Loucy (cell line): ENCODE measurements at regions not wholly inside any gene's neighbourhood (a gene's known extent, or its start where the extent isn't known, plus 50 kb on each side); places are given as distances from the start of the nearest gene placed in this dataset.

Experiments
- H2AFZ ChIP-seq: fragments of 200-600 bp; sonication (generic); 2 replicates; pipeline ENCODE4 v1.6.0; 2016; ENCODE audit warnings: antibody characterized with exemption, mild to moderate bottlenecking, low read length, moderate library complexity
- H3F3A ChIP-seq: fragments of 200-600 bp; 2 replicates; pipeline ENCODE4 v1.6.0; 2016; ENCODE audit warnings: antibody characterized with exemption, low read depth, mild to moderate bottlenecking
- H3K27me3 ChIP-seq: fragments of 200-600 bp; sonication (generic); 2 replicates; pipeline ENCODE4 v1.6.1; 2014; ENCODE audit warnings: low read length, mild to moderate bottlenecking; ENCODE audit not compliant: insufficient read depth, poor library complexity, severe bottlenecking
- H3K36me3 ChIP-seq: fragments of 200-600 bp; sonication (generic); 2 replicates; pipeline ENCODE4 v1.6.1; 2016; ENCODE audit warnings: low read length; ENCODE audit not compliant: insufficient read depth
- H3K4me1 ChIP-seq: fragments of 200-600 bp; sonication (generic); 2 replicates; pipeline ENCODE4 v1.5.1; 2014; ENCODE audit warnings: low read length, mild to moderate bottlenecking; ENCODE audit not compliant: insufficient read depth, poor library complexity, severe bottlenecking
- H3K4me2 ChIP-seq: fragments of 200-600 bp; sonication (generic); 2 replicates; pipeline ENCODE4 v1.6.0; 2014; ENCODE audit warnings: antibody characterized with exemption, low read length, low read depth, mild to moderate bottlenecking; ENCODE audit not compliant: poor library complexity, severe bottlenecking
- H3K4me3 ChIP-seq: fragments of 200-600 bp; sonication (generic); 2 replicates; pipeline ENCODE4 v1.5.1; 2014; ENCODE audit warnings: low read length, mild to moderate bottlenecking, mixed read lengths; ENCODE audit not compliant: poor library complexity, severe bottlenecking
- H3K79me2 ChIP-seq: fragments of 200-600 bp; sonication (generic); 2 replicates; pipeline ENCODE4 v1.6.1; 2014; ENCODE audit warnings: low read length; ENCODE audit not compliant: insufficient read depth
- H3K9ac ChIP-seq: fragments of 200-600 bp; sonication (generic); 2 replicates; pipeline ENCODE4 v1.6.0; 2014; ENCODE audit warnings: mild to moderate bottlenecking, low read depth, low read length, moderate library complexity; ENCODE audit not compliant: poor library complexity, severe bottlenecking
- H3K9me2 ChIP-seq: fragments of 200-600 bp; sonication (generic); replicated peaks from 2 replicates; pipeline ENCODE4 v1.6.1; 2016; ENCODE audit warnings: low read depth, low read length, mixed read lengths
- H3K9me3 ChIP-seq: fragments of 200-600 bp; sonication (generic); 2 replicates; pipeline ENCODE4 v1.6.1; 2014; ENCODE audit warnings: mild to moderate bottlenecking, antibody characterized with exemption, low read length, low read depth; ENCODE audit not compliant: insufficient read depth
- H4K20me1 ChIP-seq: fragments of 200-600 bp; sonication (generic); 2 replicates; pipeline ENCODE4 v1.6.0; 2014; ENCODE audit warnings: antibody characterized with exemption, low read length, mild to moderate bottlenecking; ENCODE audit not compliant: insufficient read depth, poor library complexity, severe bottlenecking
- CTCF ChIP-seq: fragments of 200-600 bp; sonication (generic); conservative IDR thresholded peaks from 2 replicates; pipeline ENCODE4 v1.5.1; 2014; ENCODE audit warnings: mild to moderate bottlenecking, antibody characterized with exemption, low read length
- EZH2phosphoT487 ChIP-seq: fragments of 200-600 bp; IDR thresholded peaks from 2 replicates; pipeline ENCODE4 v1.6.1; 2018; ENCODE audit warnings: antibody characterized with exemption, mild to moderate bottlenecking, moderate library complexity, borderline replicate concordance

GRCh38 chr3:104648823-104649222 lies 717.9 kb upstream of the ALCAM start:
- no peak overlapping the region for H3K9ac ChIP-seq
- no peak overlapping the region for H3K4me3 ChIP-seq
- no peak overlapping the region for H3K4me2 ChIP-seq
- no peaks in the 10 kb centered on the region for H3K27me3 ChIP-seq
- H2AFZ ChIP-seq, result no peak overlapping the region
- no peaks in the 10 kb centered on the region for H3K4me1 ChIP-seq
- no peaks in the 10 kb centered on the region for H3F3A ChIP-seq
- H3K9me2 ChIP-seq, result no peaks in the 10 kb centered on the region
- TF ChIP-seq EZH2phosphoT487 (no peak), CTCF (no peak)
- no peaks in the 10 kb centered on the region for H3K36me3 ChIP-seq
- H3K9me3 ChIP-seq, result no peaks in the 10 kb centered on the region
- H3K79me2 ChIP-seq, result no peaks in the 10 kb centered on the region
- H4K20me1 ChIP-seq, result no peaks in the 10 kb centered on the region

DNA sequence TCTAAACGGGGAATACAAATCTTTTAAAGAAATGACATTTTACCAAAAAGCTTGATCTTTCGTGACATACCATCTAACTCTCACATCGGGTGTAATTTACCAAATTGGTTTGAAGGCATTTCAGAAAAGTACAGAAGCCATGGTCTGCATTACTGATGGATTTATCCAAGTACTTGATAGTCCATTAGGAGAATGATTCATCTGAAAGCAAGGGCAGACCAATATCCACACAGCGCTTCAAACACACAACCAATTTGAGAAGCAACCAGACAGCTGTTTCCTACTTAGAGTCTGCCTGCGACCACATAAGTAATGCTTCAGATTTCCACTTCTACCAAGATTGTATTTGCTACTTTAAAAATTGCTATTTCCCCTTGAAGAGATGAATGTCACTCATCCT lies 697.6 kb upstream of the ALCAM start:
- no peaks in the 10 kb centered on the region for H4K20me1 ChIP-seq
- no peaks in the 10 kb centered on the region for H3K27me3 ChIP-seq
- H3K9me2 ChIP-seq, result no peaks in the 10 kb centered on the region; the same call in 1 of the 2 replicates
- H3K4me2 ChIP-seq, result no peak overlapping the region
- no peaks in the 10 kb centered on the region for H3K79me2 ChIP-seq
- H3K4me3 ChIP-seq, result no peak overlapping the region
- H3K4me1 ChIP-seq, result no peaks in the 10 kb centered on the region
- no peaks in the 10 kb centered on the region for H3F3A ChIP-seq
- no peaks in the 10 kb centered on the region for H3K9me3 ChIP-seq
- no peaks in the 10 kb centered on the region for H3K36me3 ChIP-seq
- H3K9ac ChIP-seq, result no peak overlapping the region
- TF ChIP-seq CTCF (no peak), EZH2phosphoT487 (no peak)
- no peak overlapping the region for H2AFZ ChIP-seq

GRCh38 chr3:104672331-104672730 lies 694.4 kb upstream of the ALCAM start:
- H2AFZ ChIP-seq, result no peak overlapping the region
- H3K4me3 ChIP-seq, result no peak overlapping the region
- H3K9ac ChIP-seq, result no peak overlapping the region
- H3K9me3 ChIP-seq, result no peaks in the 10 kb centered on the region
- no peaks in the 10 kb centered on the region for H3F3A ChIP-seq
- H3K4me2 ChIP-seq, result no peak overlapping the region
- H3K27me3 ChIP-seq, result no peaks in the 10 kb centered on the region
- no peaks in the 10 kb centered on the region for H3K79me2 ChIP-seq
- H3K36me3 ChIP-seq, result no peaks in the 10 kb centered on the region
- TF ChIP-seq CTCF, result no peak
- TF ChIP-seq EZH2phosphoT487, result no peak
- no peaks in the 10 kb centered on the region for H3K4me1 ChIP-seq
- no peaks in the 10 kb centered on the region for H4K20me1 ChIP-seq
- no peaks in the 10 kb centered on the region; the same call in 1 of the 2 replicates for H3K9me2 ChIP-seq
